Peyer's patch (tissue), 4 donors: ENCODE measurements at regions not wholly inside any gene's neighbourhood (a gene's known extent, or its start where the extent isn't known, plus 50 kb on each side); places are given as distances from the start of the nearest gene placed in this dataset.

Experiments used
- DNase-seq, 3 donors: peaks; one replicate each; pipeline ENCODE4 v3.0.0-alpha.2; 2017 to 2019
- H3K27ac ChIP-seq, 4 donors: fragments of 200-600 bp; sonication (generic); one replicate each; pipeline ENCODE4 v1.5.1; 2016 to 2019
- H3K27me3 ChIP-seq, 2 donors: fragments of 200-600 bp; sonication (generic); one replicate each; pipeline ENCODE4 v1.5.1; 2019
- H3K36me3 ChIP-seq, 3 donors: fragments of 200-600 bp; sonication (generic); one replicate each; pipeline ENCODE4 v1.5.1; 2016 to 2019
- H3K4me1 ChIP-seq, 4 donors: fragments of 200-600 bp; sonication (generic); one replicate each; pipeline ENCODE4 v1.5.1; 2016 to 2019
- H3K4me3 ChIP-seq, 4 donors: fragments of 200-600 bp; sonication (generic); 1 replicate in 3 of 4; 2 replicates in 1 of 4; pipeline ENCODE4 v1.5.1; 2016 to 2019; ENCODE audit warnings: mild to moderate bottlenecking in 1 of 4
- H3K9me3 ChIP-seq, 4 donors: fragments of 200-600 bp; sonication (generic); one replicate each; pipeline ENCODE4 v1.5.1; 2016 to 2019; ENCODE audit warnings: mild to moderate bottlenecking in 1 of 4
- CTCF ChIP-seq, 6 experiments: fragments of 450-650 bp in 4 of 6; fragments of 200-600 bp in 2 of 6; sonication (generic) in 1 of 6; IDR thresholded peaks; one replicate each; pipeline ENCODE4 v1.5.1; 2017 to 2019; ENCODE audit warnings: antibody characterized with exemption in 6 of 6, mild to moderate bottlenecking in 3 of 6, moderate library complexity in 1 of 6
- POLR2A ChIP-seq, 2 donors: fragments of 450-650 bp; IDR thresholded peaks; one replicate each; pipeline ENCODE4 v1.5.1; 2017; ENCODE audit warnings: antibody characterized with exemption in 2 of 2, mild to moderate bottlenecking in 2 of 2, moderate library complexity in 2 of 2

DNA sequence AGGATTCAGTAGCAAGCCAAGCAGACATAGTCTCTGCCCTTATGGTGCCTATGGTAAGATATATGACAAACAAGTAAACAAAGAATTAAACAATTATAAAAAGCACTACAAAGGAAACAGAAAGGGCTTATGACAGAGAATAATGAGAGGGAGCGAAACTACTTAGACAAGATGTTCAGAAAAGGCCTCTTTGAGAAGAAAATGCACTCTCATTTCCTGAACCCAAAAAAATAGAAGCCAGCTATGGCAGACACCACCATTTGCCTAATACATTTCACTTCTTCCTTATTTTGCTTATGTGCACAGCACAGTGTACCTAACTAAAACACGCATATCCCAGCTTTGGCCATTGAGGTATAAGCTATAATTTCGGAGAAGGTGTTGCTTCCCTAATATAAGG lies 465.5 kb upstream of the PPP2R3A start:
- Histone ChIP-seq H3K27ac (no peak overlapping the region), H3K4me1 (no peaks in the 10 kb centered on the region), H3K36me3 (no peaks in the 10 kb centered on the region), H3K4me3 (no peak overlapping the region), H3K27me3 (no peaks in the 10 kb centered on the region), H3K9me3 (no peaks in the 10 kb centered on the region)
- DNase-seq, result no peak
- TF ChIP-seq POLR2A (IDR thresholded peaks at IDR 0.05), result no peak
- TF ChIP-seq CTCF (IDR thresholded peaks at IDR 0.05), result no peak

DNA sequence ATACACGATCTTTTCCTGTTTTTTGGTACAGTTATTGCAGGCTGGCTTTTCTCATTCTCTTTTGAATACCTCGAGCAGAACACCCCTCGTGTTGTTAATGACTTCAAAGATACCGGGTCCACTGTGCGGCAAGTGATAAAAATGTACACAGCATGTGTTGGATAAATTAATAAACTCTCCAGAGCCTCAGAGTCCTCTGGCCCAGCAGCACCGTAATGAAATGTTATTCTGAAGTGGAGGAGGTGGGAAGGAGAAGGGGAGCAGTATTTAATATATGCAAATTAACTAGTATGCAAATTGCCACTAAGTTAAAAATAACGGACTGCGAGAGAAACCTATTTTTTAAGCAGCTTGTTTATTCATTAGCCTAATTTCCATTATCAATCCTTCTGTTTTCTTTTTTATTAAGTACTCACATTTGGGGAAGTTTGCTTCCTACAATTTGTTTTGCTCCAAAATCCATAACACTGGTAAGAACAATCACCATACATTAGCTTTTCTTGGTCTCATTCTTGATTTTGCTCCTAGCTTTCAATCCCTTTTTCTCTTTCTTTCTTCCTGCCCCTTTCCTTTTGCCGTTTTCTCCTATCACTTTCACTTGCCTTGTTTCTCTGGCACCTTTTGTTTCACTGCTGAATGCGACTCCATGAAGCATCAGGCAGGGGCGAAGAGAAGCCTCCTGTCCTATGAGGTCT lies 462.3 kb upstream of the PPP2R3A start:
- no peak for DNase-seq
- TF ChIP-seq POLR2A (IDR thresholded peaks at IDR 0.05) (no peak), CTCF (IDR thresholded peaks at IDR 0.05) (no peak)
- no peak overlapping the region for H3K4me3 ChIP-seq
- no peaks in the 10 kb centered on the region for H3K9me3 ChIP-seq
- H3K36me3 ChIP-seq, result no peaks in the 10 kb centered on the region
- no peaks in the 10 kb centered on the region for H3K27me3 ChIP-seq
- H3K4me1 ChIP-seq, result no peaks in the 10 kb centered on the region
- H3K27ac ChIP-seq, result no peak overlapping the region

- no peaks in the 10 kb centered on the region for H3K4me1 ChIP-seq
- no peak overlapping the region for H3K4me3 ChIP-seq
- DNase-seq, result peak; percentile 19 to 59 (median 56)
- no peaks in the 10 kb centered on the region for H3K36me3 ChIP-seq
- no peaks in the 10 kb centered on the region for H3K9me3 ChIP-seq
- no peaks in the 10 kb centered on the region for H3K27me3 ChIP-seq
- no peak for TF ChIP-seq POLR2A (IDR thresholded peaks at IDR 0.05)
- TF ChIP-seq CTCF (IDR thresholded peaks at IDR 0.05), result peak in 4 of 6 experiments; percentile 19 to 41 (median 38)
- no peak overlapping the region for H3K27ac ChIP-seq
Observed at GRCh38 chr3:135503760-135504686, 461.5 kb upstream of the PPP2R3A start.

GRCh38 chr3:135513106-135514059 lies 452.1 kb upstream of the PPP2R3A start:
- no peaks in the 10 kb centered on the region for H3K4me1 ChIP-seq
- no peak overlapping the region for H3K4me3 ChIP-seq
- no peak overlapping the region for H3K27ac ChIP-seq
- TF ChIP-seq CTCF (IDR thresholded peaks at IDR 0.05) (no peak), POLR2A (IDR thresholded peaks at IDR 0.05) (no peak)
- no peaks in the 10 kb centered on the region for H3K9me3 ChIP-seq
- no peaks in the 10 kb centered on the region for H3K27me3 ChIP-seq
- H3K36me3 ChIP-seq, result no peaks in the 10 kb centered on the region
- no peak for DNase-seq

DNA sequence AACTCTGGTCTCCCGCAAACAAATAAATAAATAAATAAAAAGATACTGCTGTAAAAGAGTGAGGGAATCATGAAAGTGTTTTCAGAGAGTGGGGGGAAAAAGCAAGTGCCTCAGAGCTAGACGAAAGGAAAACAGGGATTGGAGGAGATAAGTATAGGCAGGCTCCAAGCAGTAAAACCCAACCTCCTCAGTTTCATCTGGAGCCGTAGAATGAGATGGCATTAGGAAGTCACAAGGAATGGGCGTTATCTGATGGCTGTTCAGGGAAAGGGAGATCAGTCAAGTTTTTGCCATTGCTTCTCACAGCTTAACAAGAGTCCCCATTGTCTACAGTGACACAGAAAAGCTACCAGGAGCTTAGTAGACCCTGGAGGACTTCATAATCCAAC lies 451.5 kb upstream of the PPP2R3A start:
- H3K4me3 ChIP-seq, result no peak overlapping the region
- TF ChIP-seq CTCF (IDR thresholded peaks at IDR 0.05), result no peak
- no peak for TF ChIP-seq POLR2A (IDR thresholded peaks at IDR 0.05)
- H3K4me1 ChIP-seq, result no peaks in the 10 kb centered on the region
- H3K27ac ChIP-seq, result no peak overlapping the region
- no peaks in the 10 kb centered on the region for H3K27me3 ChIP-seq
- H3K9me3 ChIP-seq, result no peaks in the 10 kb centered on the region
- no peak for DNase-seq
- H3K36me3 ChIP-seq, result no peaks in the 10 kb centered on the region
